ENCODE measurements at regions not wholly inside any gene's neighbourhood (a gene's known extent, or its start where the extent isn't known, plus 50 kb on each side); places are given as distances from the start of the nearest gene placed in this dataset.
"Not testable (repeated sequence)": the region's sequence is repeated elsewhere in the genome, so short reads cannot be mapped to it uniquely, and the experiment has no call there.

GRCh38 chr18:10086458-10087210 lies 172.8 kb downstream of the VAPA start:
- peak; percentile 94 for DNase-seq

GRCh38 chr18:10088734-10089133 lies 174.9 kb downstream of the VAPA start:
- no peak for DNase-seq

- peak; percentile 56 for DNase-seq
These were observed 176.1 kb downstream of the VAPA start for GRCh38 chr18:10089881-10090280.

GRCh38 chr18:10090668-10091067 lies 176.9 kb downstream of the VAPA start:
- DNase-seq, result no peak

GRCh38 chr18:10093445-10093844 lies 179.6 kb downstream of the VAPA start:
- no peak for DNase-seq

- peak; percentile 71 for DNase-seq
These were observed 180.3 kb downstream of the VAPA start for GRCh38 chr18:10094154-10094553.

- DNase-seq, result peak; percentile 65
These were observed 180.8 kb downstream of the VAPA start for GRCh38 chr18:10094655-10095054.

GRCh38 chr18:10095356-10095755 lies 181.5 kb downstream of the VAPA start:
- peak; percentile 24 for DNase-seq

GRCh38 chr18:10099539-10100140 lies 185.8 kb downstream of the VAPA start:
- DNase-seq, result no peak

- no peak for DNase-seq
These were observed 186.4 kb downstream of the VAPA start for GRCh38 chr18:10100196-10100595.

GRCh38 chr18:10100941-10101701 lies 187.3 kb downstream of the VAPA start:
- DNase-seq, result no peak

GRCh38 chr18:10101729-10102128 lies 187.9 kb downstream of the VAPA start:
- DNase-seq, result no peak

GRCh38 chr18:10105118-10105517 lies 191.3 kb downstream of the VAPA start:
- not testable (repeated sequence) for DNase-seq

GRCh38 chr18:10111191-10111590 lies 197.4 kb downstream of the VAPA start:
- no peak for DNase-seq

- DNase-seq, result no peak
These were observed 198.1 kb downstream of the VAPA start for GRCh38 chr18:10111944-10112343.

- no peak for DNase-seq
These were observed 199.6 kb downstream of the VAPA start for GRCh38 chr18:10113121-10114022.

- no peak for DNase-seq
These were observed 201.1 kb downstream of the VAPA start for GRCh38 chr18:10114717-10115463.

GRCh38 chr18:10116574-10116973 lies 202.8 kb downstream of the VAPA start:
- DNase-seq, result no peak

GRCh38 chr18:10119528-10119927 lies 205.7 kb downstream of the VAPA start:
- DNase-seq, result no peak

GRCh38 chr18:10119991-10120390 lies 206.2 kb downstream of the VAPA start:
- no peak for DNase-seq

- DNase-seq, result no peak
These were observed 206.8 kb downstream of the VAPA start for GRCh38 chr18:10120622-10121021.

- DNase-seq, result no peak
These were observed 207.2 kb downstream of the VAPA start for GRCh38 chr18:10121028-10121427.
